HepG2 (cell line): ENCODE measurements at regions not wholly inside any gene's neighbourhood (a gene's known extent, or its start where the extent isn't known, plus 50 kb on each side); places are given as distances from the start of the nearest gene placed in this dataset.

Experiments
- ATAC-seq: fragments of 200-7000 bp; cut with Tn5 transposase; 3 replicates; pipeline ENCODE4 v1.9.1; 2020; ENCODE audit warnings: mild to moderate bottlenecking, moderate library complexity
- BruUV-seq: library from RNA; stranded (reverse); fragments of 400-500 nt; replicated peaks from 2 replicates; lab custom pipeline; 2021; lab: Mats Ljungman, UMichigan
- CTCF ChIA-PET: fragments of 300-600 bp; formaldehyde crosslinking; extraction: SDS; loops from one replicate; lab custom pipeline; 2021; ENCODE audit warnings: low total read pairs, inconsistent platforms, low intra/inter-chr PET ratio; lab: Yijun Ruan, JAX
- POLR2A ChIA-PET: fragments of 350-600 bp; sonication (Branson Sonifier 250); formaldehyde crosslinking; loops from one replicate; lab custom pipeline; 2020; ENCODE audit warnings: antibody characterized with exemption, inconsistent platforms; lab: Yijun Ruan, JAX
- DNase-seq: peaks from one replicate; pipeline ENCODE4 v3.0.0-alpha.2; 2015; ENCODE audit warnings: low spot score
- FAIRE-seq: peaks from 3 replicates; lab custom pipeline; 2011; peaks lifted over from hg19 to GRCh38; lab: Jason Lieb, UNC
- H2AFZ ChIP-seq: one replicate; pipeline ENCODE4 v1.6.1; 2011; ENCODE audit warnings: low read length, inconsistent platforms
- H3K27ac ChIP-seq: fragments of 300-600 bp; 3 replicates; pipeline ENCODE4 v1.8.0; 2011; ENCODE audit warnings: mixed run types, mild to moderate bottlenecking, mixed read lengths, low read length, inconsistent platforms; ENCODE audit not compliant: insufficient read depth; ENCODE audit errors: extremely low read length
- H3K27me3 ChIP-seq, 2 experiments: fragments of 200-600 bp in 1 of 2; 2 replicates in 1 of 2; 3 replicates in 1 of 2; pipeline versions ENCODE4 v1.6.0 to v1.8.0; 2011; ENCODE audit warnings: low read length in 2 of 2, mild to moderate bottlenecking in 2 of 2, moderate library complexity in 2 of 2, inconsistent platforms in 1 of 2; ENCODE audit not compliant: insufficient read depth in 2 of 2, control insufficient read depth in 1 of 2
- H3K36me3 ChIP-seq, 2 experiments: fragments of 200-600 bp in 1 of 2; replicated peaks in 1 of 2; 2 replicates in 1 of 2; 3 replicates in 1 of 2; pipeline versions ENCODE4 v1.5.1 to v1.8.0; 2011; ENCODE audit warnings: low read length in 2 of 2, inconsistent platforms in 1 of 2; ENCODE audit not compliant: insufficient read depth in 2 of 2, control insufficient read depth in 1 of 2
- H3K4me1 ChIP-seq: 2 replicates; pipeline ENCODE4 v1.5.1; 2012; ENCODE audit warnings: low read length, inconsistent platforms; ENCODE audit not compliant: insufficient read depth
- H3K4me2 ChIP-seq: 2 replicates; pipeline ENCODE4 v1.6.0; 2011; ENCODE audit warnings: low read depth, low read length, inconsistent platforms
- H3K4me3 ChIP-seq, 3 experiments: fragments of 200-600 bp in 1 of 3; sonication (generic), shearing (Covaris generic) in 1 of 3; replicated peaks in 1 of 3; 2 replicates each; pipeline ENCODE4 v1.5.1; 2011 to 2016; ENCODE audit warnings: low read length in 3 of 3, inconsistent platforms in 2 of 3, low read depth in 2 of 3, mild to moderate bottlenecking in 2 of 3, control low read depth in 1 of 3, mixed read lengths in 1 of 3; ENCODE audit not compliant: insufficient read depth in 1 of 3
- H3K79me2 ChIP-seq: one replicate; pipeline ENCODE4 v1.6.1; 2011; ENCODE audit warnings: low read length, inconsistent platforms; ENCODE audit not compliant: insufficient read depth
- H3K9ac ChIP-seq: 2 replicates; pipeline ENCODE4 v1.6.0; 2011; ENCODE audit warnings: mild to moderate bottlenecking, low read depth, low read length, inconsistent platforms; ENCODE audit not compliant: insufficient read depth
- H3K9me3 ChIP-seq: 2 replicates; pipeline ENCODE4 v1.5.1; 2012; ENCODE audit warnings: mild to moderate bottlenecking, low read length
- H4K20me1 ChIP-seq: 2 replicates; pipeline ENCODE4 v1.6.0; 2011; ENCODE audit warnings: inconsistent platforms, mild to moderate bottlenecking, low read length, moderate library complexity; ENCODE audit not compliant: insufficient read depth
- KDM6A ChIP-seq: IDR thresholded peaks from 2 replicates; pipeline ENCODE4 v1.6.1; 2016; ENCODE audit warnings: low read depth
- ZNF225 ChIP-seq: sonication (generic); formaldehyde crosslinking; IDR thresholded peaks from 2 replicates; pipeline ENCODE4 v1.4.0; 2020; ENCODE audit warnings: mild to moderate bottlenecking, missing genetic modification reagents
- ZNF460 ChIP-seq: sonication (generic); formaldehyde crosslinking; IDR thresholded peaks from 2 replicates; pipeline ENCODE4 v1.5.1; 2020; ENCODE audit warnings: missing genetic modification reagents, mild to moderate bottlenecking, borderline replicate concordance
- WGBS: methylation state at CpG from one replicate; pipeline ENCODE4 v1.1.6; 2017; ENCODE audit warnings: low lambda C conversion rate; 5-methylcytosine and 5-hydroxymethylcytosine counted together
- in situ Hi-C: cut with HindIII; loops from 2 replicates; pipeline ENCODE4 v1.10.0; 2017; ENCODE audit warnings: low pct_unique_long_range_greater_than_20kb; ENCODE audit not compliant: extremely low pct_ligation_motif_present
- intact Hi-C: fragments of 100-400 bp; cut with micrococcal nuclease; formaldehyde crosslinking; loops from one replicate; pipeline ENCODE4 v1.10.0; 2022; ENCODE audit not compliant: unreplicated experiment
- TF ChIP-seq, protein P1 (sequence below): sonication (generic); formaldehyde crosslinking; IDR thresholded peaks from 2 replicates; pipeline ENCODE4; 2020; ENCODE audit warnings: missing genetic modification reagents, mild to moderate bottlenecking, borderline replicate concordance

DNA sequence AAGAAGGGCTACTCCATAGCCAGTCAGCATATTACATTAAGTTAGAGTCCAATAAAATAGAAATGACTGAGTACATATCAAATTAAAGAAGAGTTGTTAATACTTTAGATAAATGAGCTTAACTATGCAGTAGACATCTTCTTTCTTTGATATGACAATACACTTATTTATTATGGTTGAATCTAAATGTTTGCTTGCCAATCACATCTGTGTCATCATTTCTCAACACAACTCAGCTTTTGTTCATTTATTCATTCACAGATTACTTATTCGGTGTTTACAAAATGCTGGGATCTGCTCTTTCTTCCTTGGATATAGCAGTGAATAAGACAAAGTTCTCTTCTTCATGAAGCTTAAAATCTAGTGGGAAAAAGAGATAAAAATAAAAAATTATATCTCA, 614.6 kb upstream of the ATP2B1 start:
- Histone ChIP-seq H2AFZ (no peak overlapping the region), H3K79me2 (no peaks in the 10 kb centered on the region), H3K36me3 (no peaks in the 10 kb centered on the region), H3K4me1 (no peaks in the 10 kb centered on the region), H3K9me3 (peaks cover 6% of the 10 kb centered on the region; the same call in 1 of the 2 replicates), H4K20me1 (no peaks in the 10 kb centered on the region), H3K27me3 (no peaks in the 10 kb centered on the region), H3K4me2 (no peak overlapping the region), H3K27ac (no peak overlapping the region), H3K9ac (no peak overlapping the region), H3K4me3 (no peak overlapping the region)
- TF ChIP-seq ZNF225 (no peak), KDM6A (CRISPR knock-in tag) (no peak)
- TF ChIP-seq, protein P1, sequence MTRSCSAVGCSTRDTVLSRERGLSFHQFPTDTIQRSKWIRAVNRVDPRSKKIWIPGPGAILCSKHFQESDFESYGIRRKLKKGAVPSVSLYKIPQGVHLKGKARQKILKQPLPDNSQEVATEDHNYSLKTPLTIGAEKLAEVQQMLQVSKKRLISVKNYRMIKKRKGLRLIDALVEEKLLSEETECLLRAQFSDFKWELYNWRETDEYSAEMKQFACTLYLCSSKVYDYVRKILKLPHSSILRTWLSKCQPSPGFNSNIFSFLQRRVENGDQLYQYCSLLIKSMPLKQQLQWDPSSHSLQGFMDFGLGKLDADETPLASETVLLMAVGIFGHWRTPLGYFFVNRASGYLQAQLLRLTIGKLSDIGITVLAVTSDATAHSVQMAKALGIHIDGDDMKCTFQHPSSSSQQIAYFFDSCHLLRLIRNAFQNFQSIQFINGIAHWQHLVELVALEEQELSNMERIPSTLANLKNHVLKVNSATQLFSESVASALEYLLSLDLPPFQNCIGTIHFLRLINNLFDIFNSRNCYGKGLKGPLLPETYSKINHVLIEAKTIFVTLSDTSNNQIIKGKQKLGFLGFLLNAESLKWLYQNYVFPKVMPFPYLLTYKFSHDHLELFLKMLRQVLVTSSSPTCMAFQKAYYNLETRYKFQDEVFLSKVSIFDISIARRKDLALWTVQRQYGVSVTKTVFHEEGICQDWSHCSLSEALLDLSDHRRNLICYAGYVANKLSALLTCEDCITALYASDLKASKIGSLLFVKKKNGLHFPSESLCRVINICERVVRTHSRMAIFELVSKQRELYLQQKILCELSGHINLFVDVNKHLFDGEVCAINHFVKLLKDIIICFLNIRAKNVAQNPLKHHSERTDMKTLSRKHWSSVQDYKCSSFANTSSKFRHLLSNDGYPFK (CRISPR knock-in tag), result no peak
- no TSS peak for BruUV-seq
- in situ Hi-C loops, result no loop called here
- CTCF ChIA-PET, result no interaction called here
- ATAC-seq (no peak), DNase-seq (no peak), FAIRE-seq (no peak)
- intact Hi-C loops, result no loop called here
- POLR2A ChIA-PET, result no interaction called here
- WGBS, result 0% methylated on average over 1 of the region's 1 CpG

DNA sequence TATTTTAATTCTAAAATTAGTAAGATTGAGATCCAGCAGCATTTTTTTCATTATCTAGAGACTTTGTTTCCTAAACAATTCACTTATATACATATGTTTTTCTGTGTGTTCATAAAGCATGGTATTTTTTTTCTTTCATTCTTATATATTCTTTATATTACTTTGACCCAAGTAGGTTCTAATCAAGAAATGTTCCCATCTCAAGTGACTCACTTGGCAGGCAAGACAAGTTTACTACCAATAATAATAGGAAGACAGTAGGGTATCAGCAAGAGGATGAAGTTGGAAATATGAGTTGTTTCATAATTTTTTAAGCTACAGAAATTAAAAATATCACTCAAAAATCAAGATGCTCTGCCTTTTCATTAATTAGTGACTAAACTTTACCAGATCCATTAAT, 613.4 kb upstream of the ATP2B1 start:
- H3K9me3 ChIP-seq, result peaks cover 14% of the 10 kb centered on the region; the same call in 1 of the 2 replicates
- no peaks in the 10 kb centered on the region for H3K79me2 ChIP-seq
- H3K4me2 ChIP-seq, result no peak overlapping the region
- no peak overlapping the region for H3K27ac ChIP-seq
- ATAC-seq (no peak), FAIRE-seq (no peak), DNase-seq (no peak)
- no peaks in the 10 kb centered on the region for H3K27me3 ChIP-seq
- intact Hi-C loops, result no loop called here
- BruUV-seq, result no TSS peak
- TF ChIP-seq ZNF460 (CRISPR knock-in tag), result no peak
- no peak overlapping the region for H3K9ac ChIP-seq
- H2AFZ ChIP-seq, result no peak overlapping the region
- in situ Hi-C loops, result no loop called here
- no peaks in the 10 kb centered on the region for H3K4me1 ChIP-seq
- H3K36me3 ChIP-seq, result no peaks in the 10 kb centered on the region
- H3K4me3 ChIP-seq, result no peak overlapping the region
- no peaks in the 10 kb centered on the region for H4K20me1 ChIP-seq
- ChIA-PET CTCF (no interaction called here), POLR2A (no interaction called here)
